Activated CD4-positive, CD25-positive, alpha-beta regulatory T cell (primary cell): ENCODE measurements at regions not wholly inside any gene's neighbourhood (a gene's known extent, or its start where the extent isn't known, plus 50 kb on each side); places are given as distances from the start of the nearest gene placed in this dataset.

Experiments used
- DNase-seq, 4 experiments: peaks; one replicate each; lab custom pipeline; 2025; lab: John Stamatoyannopoulos, UW

- no peak for DNase-seq
Measured at GRCh38 chr14:98458702-98459101, 813.3 kb downstream of the BCL11B start.

- DNase-seq: no peak
Measured at GRCh38 chr14:98462908-98463307, 809.1 kb downstream of the BCL11B start.

- no peak for DNase-seq
Measured at GRCh38 chr14:98466807-98467206, 805.2 kb downstream of the BCL11B start.

GRCh38 chr14:98470663-98471062 is 801.3 kb downstream of the BCL11B start:
- no peak for DNase-seq

GRCh38 chr14:98474900-98475299 is 797.1 kb downstream of the BCL11B start:
- DNase-seq: no peak

- DNase-seq: no peak
Measured at GRCh38 chr14:98477935-98478334, 794.1 kb downstream of the BCL11B start.

GRCh38 chr14:98489115-98489514 is 782.9 kb downstream of the BCL11B start:
- no peak for DNase-seq

- DNase-seq: no peak
Measured at GRCh38 chr14:98494582-98494981, 777.4 kb downstream of the BCL11B start.

GRCh38 chr14:98498019-98498885 is 773.7 kb downstream of the BCL11B start:
- no peak for DNase-seq

GRCh38 chr14:98501335-98501734 is 770.7 kb downstream of the BCL11B start:
- no peak for DNase-seq

- DNase-seq: no peak
Measured at GRCh38 chr14:98501836-98502235, 770.2 kb downstream of the BCL11B start.

- DNase-seq: no peak
Measured at GRCh38 chr14:98503086-98503815, 768.7 kb downstream of the BCL11B start.

- DNase-seq: no peak
Measured at GRCh38 chr14:98507264-98507663, 764.7 kb downstream of the BCL11B start.

GRCh38 chr14:98510392-98510791 is 761.6 kb downstream of the BCL11B start:
- no peak for DNase-seq

GRCh38 chr14:98512501-98513251 is 759.3 kb downstream of the BCL11B start:
- DNase-seq: no peak

GRCh38 chr14:98513558-98513957 is 758.4 kb downstream of the BCL11B start:
- DNase-seq: no peak

GRCh38 chr14:98514016-98514415 is 758.0 kb downstream of the BCL11B start:
- no peak for DNase-seq

- DNase-seq: no peak
Measured at GRCh38 chr14:98536256-98536655, 735.7 kb downstream of the BCL11B start.

GRCh38 chr14:98542316-98542715 is 729.7 kb downstream of the BCL11B start:
- DNase-seq: no peak

- no peak for DNase-seq
Measured at GRCh38 chr14:98543074-98543473, 728.9 kb downstream of the BCL11B start.

GRCh38 chr14:98544174-98544573 is 727.8 kb downstream of the BCL11B start:
- DNase-seq: no peak

- DNase-seq: no peak
Measured at GRCh38 chr14:98545181-98545580, 726.8 kb downstream of the BCL11B start.
